GM18502 (cell line): ENCODE measurements at regions not wholly inside any gene's neighbourhood (a gene's known extent, or its start where the extent isn't known, plus 50 kb on each side); places are given as distances from the start of the nearest gene placed in this dataset.

Experiments
- ATAC-seq: cut with Tn5 transposase; IDR thresholded peaks from one replicate; pipeline ENCODE4 v1.9.1; 2021; ENCODE audit warnings: mild to moderate bottlenecking; ENCODE audit not compliant: unreplicated experiment, poor library complexity

DNA sequence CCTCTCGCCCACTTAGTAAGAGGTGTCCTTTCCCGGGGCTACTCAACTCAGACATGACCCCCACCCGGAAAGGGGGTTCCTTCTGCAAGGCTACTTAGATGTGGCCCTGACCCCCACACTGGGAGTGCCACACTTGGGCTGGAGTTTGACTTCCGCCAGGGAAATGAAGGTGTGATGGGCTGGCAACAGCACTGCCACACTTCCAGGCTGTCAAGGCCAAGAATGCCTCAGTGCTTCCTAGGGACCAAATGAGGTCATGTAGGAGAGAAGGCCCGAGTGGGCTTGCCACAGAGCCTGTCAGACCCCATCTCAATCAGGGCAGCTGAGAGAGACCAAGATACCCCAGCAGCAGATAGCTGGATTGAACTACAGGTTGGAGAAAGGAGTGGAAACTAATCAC lies 55.5 kb downstream of the DRD1 start:
- ATAC-seq, result no peak

DNA sequence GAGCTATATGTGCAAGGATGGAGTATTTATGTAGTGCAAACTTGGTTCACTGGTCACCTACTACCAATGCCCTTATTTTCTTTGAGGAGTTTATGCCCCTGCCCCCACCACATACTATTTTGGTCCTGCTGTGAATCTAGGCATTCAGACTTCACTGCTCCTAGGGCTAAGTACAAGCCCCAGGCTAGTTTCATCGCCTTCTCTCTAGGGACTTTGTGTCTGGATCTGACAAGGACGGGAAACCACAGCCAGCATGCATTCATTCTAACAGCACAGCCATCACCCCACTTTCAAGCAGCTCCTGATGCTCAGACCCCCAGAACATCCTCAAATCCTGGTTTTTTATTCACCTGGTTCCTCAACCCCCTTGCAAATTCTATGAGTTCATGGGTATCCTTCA lies 56.8 kb downstream of the DRD1 start:
- ATAC-seq, result no peak

DNA sequence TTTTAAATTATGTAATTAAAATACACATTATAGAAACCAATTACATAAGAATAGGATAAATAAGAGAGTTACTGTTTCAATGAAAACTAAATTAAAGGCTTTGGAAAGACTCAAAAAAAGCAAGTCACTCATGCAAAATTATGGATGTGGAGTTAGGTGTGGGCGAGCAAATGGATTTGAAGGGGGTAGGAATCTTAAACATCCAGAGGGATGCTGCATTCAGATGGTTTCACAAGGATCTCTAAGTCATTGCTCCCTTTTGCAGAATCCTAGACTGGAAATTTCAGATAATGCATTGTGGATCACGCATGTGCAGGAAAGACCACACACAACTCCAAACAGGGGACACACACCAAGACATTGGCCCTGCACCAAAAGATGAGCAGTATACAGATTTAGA lies 57.5 kb downstream of the DRD1 start:
- no peak for ATAC-seq

DNA sequence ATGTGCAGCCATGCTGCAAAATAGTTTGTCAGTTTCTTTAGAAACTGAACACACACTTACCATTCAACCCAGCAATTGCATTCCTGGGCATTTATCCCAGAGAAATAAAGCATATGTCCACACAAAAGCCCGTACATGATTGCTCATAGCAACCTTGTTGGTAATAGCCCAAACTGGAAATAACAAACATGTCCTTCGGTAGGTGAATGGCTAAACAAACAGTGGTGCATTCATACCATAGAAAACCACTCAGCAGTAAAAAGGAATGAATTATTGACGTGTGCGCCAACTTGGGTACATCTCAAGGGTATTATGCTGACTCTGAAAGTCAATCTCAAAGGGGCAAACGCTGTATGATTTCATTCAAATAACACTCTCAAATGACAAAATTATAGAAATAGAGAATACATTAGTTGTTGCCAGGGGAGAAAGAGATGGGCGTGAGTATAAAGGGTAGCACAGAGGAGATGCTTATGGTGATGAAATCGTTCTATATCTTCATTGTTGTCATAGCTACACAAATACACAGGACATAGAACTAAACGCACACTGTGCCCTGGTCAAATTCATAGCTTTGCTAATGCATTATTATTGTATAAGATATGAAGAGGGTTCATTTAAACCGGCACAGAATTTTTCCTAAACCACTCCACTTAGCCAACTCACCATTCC lies 58.2 kb downstream of the DRD1 start:
- no peak for ATAC-seq

DNA sequence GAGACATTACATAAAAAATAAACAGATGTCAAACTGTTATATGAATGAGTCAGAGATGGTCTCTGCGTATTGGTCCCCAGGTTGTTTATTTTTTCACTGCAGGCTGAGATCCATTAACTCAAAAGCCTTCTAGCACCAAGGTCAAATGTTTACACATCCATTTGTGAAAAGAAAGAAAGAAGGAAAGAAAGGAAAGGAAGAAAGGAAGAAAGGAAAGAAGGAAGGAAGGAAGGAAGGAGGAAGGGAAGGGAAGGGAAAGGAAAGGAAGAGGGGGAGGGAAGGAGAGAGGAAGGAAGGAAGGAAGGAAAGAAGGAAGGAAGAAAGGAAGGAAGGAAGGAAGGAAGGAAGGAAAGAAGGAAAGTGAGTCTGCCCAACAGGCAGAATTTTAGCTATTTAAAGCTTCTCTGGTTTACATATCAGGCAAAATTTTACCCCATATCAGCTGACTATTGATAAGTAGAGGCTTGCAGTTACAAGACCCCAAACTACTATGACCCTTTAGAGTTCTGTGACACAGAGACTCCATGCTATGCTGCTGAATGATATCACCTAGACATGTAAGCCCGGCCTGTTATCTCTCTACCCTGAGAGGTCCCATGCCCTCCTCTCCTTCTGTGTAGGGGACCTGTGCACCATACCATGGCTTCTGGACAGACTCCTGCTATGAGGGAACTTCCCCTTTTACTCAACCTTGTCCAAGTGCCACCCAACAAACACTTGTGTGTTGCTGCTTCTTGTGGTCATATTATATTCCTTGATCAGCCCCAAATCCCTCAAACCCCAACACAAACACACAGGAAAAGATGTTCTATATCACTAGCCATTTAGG lies 59.0 kb downstream of the DRD1 start:
- ATAC-seq, result no peak

DNA sequence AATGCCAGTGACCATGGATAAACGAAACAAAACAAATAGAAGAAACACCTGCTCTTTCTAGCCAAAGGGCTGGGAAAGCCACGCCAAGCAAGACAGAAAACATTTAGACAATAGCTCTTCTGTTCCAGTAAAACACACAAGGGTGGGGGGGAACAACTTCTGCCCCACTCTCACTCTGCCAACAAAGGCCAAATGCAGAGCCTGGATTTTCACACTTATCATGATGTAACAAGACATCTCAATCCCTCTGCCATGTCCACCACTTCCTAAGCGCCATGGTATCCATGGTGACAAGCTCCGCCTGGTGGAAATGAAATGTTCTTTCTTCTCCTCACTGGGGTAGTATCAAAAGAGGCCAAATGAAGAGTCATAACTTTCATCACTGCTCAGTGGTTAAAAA lies 60.6 kb downstream of the DRD1 start:
- ATAC-seq, result no peak

DNA sequence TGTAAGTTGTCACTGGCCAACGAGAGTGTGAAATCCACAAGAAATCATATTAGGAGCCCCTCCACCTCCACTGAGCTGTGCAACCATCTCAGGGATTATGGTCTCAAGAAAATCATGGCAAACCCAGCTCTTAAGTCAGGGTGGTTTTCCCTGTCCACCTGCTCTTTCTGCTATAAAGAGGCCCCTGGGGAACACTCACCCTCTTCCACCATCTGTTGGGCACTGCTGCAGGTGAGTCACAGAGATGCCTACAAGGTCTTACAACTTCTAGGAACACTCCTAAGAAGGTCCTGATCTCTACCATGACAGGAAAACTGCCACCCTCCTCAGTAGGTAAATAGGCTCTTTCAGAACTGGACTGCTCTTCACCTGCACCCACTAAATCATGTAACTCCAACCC lies 61.8 kb downstream of the DRD1 start:
- ATAC-seq, result no peak

DNA sequence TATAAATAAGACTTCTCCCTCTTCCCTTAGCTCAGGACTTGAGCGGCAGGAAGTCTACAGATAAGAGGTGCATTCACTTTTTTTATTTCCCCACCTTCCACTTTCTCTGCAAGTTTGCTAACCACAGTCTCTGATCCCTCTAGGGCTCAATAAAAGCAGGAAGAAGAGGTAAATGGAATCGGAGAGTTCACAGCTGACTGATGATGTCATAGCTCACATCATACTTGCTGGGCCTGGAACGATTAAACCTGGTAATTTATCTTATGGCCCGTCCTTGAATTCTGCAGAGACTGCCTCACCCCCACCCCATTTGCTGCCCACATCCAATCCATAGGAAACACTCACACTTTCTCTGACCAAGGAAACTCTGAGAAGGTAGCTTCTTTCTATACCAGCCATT lies 62.9 kb downstream of the DRD1 start:
- ATAC-seq, result no peak

DNA sequence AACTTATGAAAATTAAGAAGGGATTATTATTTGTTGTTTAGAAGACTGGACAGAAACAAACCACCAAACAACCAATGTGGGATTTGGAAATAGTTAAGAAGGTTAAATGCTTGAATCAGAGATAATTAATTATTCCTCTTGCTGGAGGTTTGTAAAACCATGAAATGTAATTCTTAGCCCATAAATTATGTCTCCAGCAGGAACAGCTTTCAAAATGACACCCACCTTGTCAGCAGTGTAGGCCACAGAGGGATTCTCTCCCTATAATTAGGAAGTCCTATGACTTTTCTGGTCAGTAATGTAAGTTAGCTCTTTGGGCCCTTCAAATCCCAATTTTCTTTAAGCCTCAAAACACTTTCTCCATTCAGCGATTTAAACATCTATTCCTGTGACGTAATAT lies 63.3 kb downstream of the DRD1 start:
- ATAC-seq, result no peak

DNA sequence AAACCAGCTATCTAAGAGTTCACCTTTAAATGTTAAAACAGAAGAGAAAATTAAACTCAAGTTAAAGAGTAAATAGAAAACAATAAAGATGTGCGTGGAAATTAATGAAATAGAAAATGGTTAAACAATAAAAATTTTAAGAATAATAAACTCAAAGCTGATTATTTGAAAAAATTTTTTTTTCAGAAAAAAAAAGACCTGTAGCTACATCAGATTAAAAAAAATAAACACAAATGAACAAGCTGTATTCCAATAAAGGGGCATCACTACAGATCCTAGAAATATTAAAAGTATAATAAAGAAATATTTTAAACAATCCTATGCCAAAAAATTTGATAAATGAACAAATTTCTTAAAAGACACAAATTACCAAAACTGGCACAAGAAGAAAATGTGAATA lies 64.1 kb downstream of the DRD1 start:
- no peak for ATAC-seq

DNA sequence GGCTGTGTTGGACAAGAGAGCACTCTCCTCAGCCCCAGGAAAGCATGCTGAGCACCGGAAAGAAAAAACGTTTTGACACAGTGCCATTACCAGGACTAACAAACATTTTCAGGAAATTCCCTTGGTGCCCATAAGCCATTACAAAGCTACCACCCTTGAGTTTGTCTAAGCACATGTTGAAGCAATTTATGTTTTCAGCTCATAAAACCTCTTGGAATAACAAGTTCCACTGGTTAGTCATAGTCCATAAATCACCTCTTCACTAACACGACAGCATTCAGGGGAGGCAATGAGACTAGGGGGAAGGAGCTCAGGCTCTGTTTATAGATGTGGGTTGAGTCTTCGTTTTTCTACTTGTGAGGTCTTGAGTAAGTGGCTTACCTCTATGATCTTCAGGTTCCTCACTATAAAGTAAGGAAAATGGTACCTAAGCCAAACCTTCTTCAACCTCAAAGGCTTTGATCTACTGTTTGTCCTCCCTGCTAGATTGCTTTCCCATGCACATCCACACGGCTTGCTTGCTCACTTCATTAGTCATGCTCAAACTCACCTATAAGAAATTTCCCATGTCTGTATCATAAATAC lies 65.4 kb downstream of the DRD1 start:
- no peak for ATAC-seq

DNA sequence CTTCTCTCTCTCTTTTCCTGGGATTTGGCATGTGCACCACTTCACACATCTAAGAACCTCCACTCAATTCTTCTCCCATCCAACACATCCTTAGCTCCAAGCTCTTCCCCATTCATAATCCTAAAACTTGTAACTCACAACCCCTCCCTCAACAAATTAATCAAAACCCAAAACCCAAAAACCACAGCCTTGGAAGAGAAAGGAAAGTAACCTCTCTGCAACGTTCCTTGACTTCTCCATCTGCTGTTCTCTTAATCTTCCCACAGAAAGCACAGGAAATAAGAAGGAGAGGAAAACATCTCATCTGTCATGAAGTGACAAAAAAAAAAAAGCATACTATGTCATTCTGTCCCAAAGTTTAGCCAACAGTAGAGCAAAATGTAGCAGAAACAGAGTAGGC lies 66.2 kb downstream of the DRD1 start:
- no peak for ATAC-seq

DNA sequence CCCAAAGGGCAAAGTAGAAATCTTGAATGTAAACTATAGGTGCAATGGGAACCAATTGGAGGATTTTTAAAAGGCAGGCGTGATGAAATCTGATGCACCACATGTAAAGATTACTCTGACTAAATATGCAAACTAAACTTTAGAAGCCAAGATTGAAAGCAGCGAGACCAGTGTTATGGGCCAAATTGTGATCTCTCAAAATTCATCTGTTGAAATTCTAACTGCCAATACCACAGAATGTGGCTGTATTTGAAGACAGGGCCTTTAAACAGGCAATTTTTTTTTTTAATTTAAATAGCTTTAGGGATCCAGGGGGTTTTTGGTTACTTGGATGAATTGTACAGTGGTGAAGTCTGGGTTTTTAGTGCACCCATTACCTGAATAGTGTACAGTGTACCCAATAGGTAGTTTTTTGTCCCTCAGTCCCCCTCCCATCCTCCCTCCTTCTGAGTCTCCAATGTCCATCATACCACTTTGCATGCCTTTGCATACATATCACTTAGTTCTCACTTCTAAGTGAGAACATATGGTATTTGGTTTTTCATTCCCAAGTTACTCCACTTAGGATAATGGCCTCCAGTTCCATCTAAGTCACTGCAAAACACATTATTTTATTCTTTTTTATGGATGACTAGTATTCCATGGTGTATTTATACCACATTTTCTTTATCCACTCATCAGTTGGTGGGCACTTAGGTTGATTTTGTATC lies 69.7 kb downstream of the DRD1 start:
- ATAC-seq, result no peak

DNA sequence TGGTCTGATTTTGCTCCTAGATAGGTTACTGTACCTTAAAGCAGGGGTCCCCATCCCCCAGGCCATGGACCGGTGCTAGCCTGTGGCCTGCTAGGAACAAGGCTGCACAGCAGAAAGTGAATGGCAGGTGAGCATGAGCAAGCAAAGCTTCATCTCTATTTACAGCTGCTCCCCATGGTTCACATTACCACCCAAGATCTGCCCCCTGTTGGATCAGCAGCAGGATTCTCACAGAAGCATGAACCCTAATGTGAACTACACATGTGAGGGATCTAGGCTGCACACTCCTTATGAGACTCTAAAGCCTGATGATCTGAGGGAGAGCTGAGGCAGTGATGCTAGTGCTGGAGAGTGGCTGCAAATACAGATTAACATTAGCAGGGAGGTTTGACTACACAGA lies 78.1 kb downstream of the DRD1 start:
- no peak for ATAC-seq

DNA sequence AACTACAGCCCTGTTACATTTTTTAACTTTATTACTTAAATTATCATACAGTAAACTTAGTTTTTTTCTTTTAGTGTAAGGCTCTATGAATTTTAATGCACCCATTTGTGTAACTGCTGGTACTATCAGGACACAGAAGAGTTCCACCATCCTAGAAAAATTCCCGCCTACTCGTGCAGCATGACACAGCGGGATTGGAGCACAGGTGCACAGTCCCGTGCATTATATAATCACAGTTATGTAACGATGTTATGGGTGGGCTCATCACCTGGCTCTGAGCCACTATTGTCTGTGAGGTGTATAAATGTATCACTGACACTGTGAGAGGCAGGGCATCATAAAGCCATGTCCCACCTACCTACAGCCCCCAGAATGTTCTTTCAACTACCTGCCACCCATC lies 80.7 kb downstream of the DRD1 start:
- no peak for ATAC-seq

DNA sequence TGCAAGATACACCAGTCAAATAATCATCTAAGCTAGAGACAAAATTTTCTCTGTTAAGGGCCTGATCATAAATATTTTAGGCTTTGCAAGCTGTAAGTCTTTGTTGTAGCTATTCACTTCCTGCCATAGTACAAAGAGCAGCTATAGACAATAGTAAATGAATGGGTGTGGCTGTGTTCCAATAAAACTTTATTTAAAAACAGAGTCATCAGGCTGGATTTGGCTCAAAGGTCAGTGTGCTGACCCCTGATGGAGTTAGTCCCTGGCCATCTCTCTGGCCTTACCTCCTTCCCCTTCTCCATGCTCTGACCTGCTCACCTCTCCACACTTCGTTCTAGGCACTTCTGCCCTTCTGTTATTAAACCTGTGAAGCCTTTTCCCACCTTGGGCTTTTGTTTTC lies 86.0 kb downstream of the DRD1 start:
- ATAC-seq, result no peak

DNA sequence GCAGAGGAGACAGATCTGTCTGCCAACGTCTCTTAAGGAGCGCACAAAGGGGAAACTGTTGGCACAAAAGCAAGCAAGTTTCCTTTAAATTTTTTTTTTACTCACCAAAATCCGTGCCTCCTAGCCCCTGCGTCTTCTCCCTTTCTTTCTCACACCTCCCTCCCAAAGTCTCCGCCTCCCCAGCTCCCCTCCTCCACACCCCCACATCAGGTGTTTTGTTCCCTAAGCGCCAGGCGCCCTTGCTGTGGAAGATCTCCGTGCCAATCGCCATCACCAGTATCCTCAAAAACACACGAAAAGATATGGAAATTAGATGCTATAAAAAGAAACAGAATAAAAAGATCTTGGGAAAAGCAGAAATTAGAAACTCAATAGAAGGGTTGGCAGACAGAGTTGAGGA lies 87.6 kb downstream of the DRD1 start:
- no peak for ATAC-seq

DNA sequence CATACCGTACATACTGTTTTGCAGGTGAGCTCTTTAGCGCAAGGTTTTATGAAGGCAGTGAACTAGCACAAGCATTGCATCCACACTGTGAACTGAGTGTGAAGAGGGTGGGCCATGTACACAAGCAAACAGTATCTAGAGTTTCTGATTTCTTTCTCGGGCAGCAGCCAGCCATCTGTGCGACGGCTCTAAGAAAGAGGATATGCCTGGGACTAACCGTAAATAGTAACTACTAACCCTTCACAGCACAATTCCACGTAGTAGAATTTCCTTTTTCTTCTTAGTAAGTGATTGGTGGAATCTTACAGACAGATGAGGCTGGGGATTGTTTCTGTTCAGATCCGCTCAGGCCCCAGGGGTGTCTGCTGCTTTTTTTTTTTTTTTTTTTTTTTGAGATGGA lies 89.0 kb downstream of the DRD1 start:
- ATAC-seq, result no peak

DNA sequence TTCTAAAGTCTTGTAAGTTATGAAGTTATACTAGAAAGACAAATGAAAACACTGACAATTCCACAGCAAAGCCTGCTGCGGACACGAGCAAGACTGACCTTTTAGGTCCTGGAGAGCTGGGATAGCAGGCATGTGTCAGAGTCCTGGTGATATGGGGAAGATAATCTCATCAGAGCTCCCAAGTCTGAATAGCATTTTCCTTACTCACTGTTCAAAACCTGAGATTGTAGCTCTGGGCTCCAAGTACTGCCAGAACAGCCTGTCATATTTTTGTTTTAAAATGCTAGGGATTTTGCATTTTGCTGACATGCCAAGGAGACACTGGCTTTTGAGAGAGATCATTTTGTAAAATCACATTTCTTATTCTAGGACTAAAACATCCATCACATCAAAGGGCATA lies 90.1 kb downstream of the DRD1 start:
- ATAC-seq, result no peak

DNA sequence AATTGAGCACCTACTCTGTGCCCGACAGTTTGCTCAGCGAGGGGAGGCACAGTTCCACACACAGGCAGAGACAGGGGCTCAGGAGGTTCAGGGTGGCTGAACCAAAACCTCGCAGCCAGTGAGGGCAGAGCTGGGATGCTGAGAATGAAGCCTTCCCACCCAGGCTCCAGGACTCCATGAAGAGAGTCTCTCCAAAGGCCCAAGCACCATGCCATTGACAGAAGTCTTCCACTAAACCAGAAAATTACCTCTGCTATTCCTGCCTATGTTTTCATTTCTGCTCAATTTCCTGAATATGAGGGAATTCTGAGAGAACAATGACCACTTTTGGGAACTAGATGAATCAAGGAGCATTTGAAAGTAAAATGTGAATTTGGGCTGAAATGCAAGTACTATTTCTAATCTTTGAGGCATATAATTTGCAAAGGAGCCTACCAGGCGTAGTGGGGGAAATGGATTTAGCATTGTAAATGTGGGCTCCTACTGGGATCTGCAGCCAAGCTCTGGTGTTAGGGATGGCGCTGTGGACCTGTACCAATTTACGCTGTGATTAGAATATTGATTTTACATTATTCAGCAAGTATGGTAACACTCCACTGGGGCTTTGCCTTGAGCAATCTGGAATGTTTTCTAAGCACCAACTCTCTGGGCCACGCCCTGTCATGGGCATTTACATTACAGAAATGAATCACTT lies 91.9 kb downstream of the DRD1 start:
- ATAC-seq, result no peak

DNA sequence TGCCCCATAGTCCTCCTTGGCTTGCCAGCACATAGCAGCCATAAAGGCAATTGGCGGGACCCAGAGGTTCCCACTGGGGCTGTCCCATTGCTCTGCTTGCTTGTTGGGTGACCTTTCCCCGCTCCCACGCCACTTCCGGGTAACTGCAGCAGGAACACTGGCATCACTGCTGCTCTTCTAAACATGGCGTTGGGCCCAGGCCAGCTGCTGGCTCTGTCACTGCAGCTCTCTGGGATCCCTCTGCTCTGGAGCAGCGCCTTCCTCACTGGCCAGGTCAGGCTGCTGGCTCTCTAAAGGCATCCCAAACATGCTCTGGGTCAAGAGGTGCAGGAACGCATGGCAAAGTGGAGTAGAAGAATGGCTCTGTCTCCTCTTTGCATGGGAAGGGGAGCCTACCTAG lies 92.9 kb downstream of the DRD1 start:
- no peak for ATAC-seq
